ENCODE measurements at regions not wholly inside any gene's neighbourhood (a gene's known extent, or its start where the extent isn't known, plus 50 kb on each side); places are given as distances from the start of the nearest gene placed in this dataset.

GRCh38 chr3:87957575-87957974 is 101.2 kb downstream of the CGGBP1 start:
- no TSS peak for BruUV-seq (replicated peaks)
- Histone ChIP-seq H3K4me3 (replicated peaks in 1 of 3; ENCODE audit: insufficient read depth in 1 of 3, low read depth in 2 of 3, low read length in 3 of 3) (no peak overlapping the region), H3K9ac (ENCODE audit: insufficient read depth, low read depth, low read length) (no peak overlapping the region), H3K4me1 (ENCODE audit: insufficient read depth, low read length) (no peaks in the 10 kb centered on the region), H3K27me3 (ENCODE audit: control insufficient read depth in 1 of 2, insufficient read depth in 2 of 2, low read length in 2 of 2) (no peaks in the 10 kb centered on the region), H3K4me2 (ENCODE audit: low read depth, low read length) (no peak overlapping the region), H3K27ac (ENCODE audit: extremely low read length, insufficient read depth, low read length) (no peak overlapping the region), H4K20me1 (ENCODE audit: insufficient read depth, low read length) (no peaks in the 10 kb centered on the region), H3K79me2 (ENCODE audit: insufficient read depth, low read length) (no peaks in the 10 kb centered on the region), H3K9me3 (ENCODE audit: low read length) (no peaks in the 10 kb centered on the region), H2AFZ (ENCODE audit: low read length) (no peak overlapping the region), H3K36me3 (replicated peaks in 1 of 2; ENCODE audit: control insufficient read depth in 1 of 2, insufficient read depth in 2 of 2, low read length in 2 of 2) (no peaks in the 10 kb centered on the region)
- WGBS (ENCODE audit: low lambda C conversion rate) = 4% methylated on average over 1 of the region's 1 CpG
- DNase-seq (ENCODE audit: low spot score) (no peak), FAIRE-seq (no peak), ATAC-seq (no peak)
- intact Hi-C loops (cut with micrococcal nuclease; ENCODE audit: unreplicated experiment) (no loop called here), in situ Hi-C loops (cut with HindIII; ENCODE audit: extremely low pct_ligation_motif_present, low pct_unique_long_range_greater_than_20kb) (no loop called here)
- TF ChIP-seq ZNF124 (CRISPR knock-in tag; IDR thresholded peaks at IDR 0.05) (no peak), MAFK (conservative IDR thresholded peaks at IDR 0.05 in 1 of 2, IDR thresholded peaks at IDR 0.05 in 1 of 2; ENCODE audit: low read length in 2 of 2) (peak; percentile 32 to 70; a peak in 3 of 4 replicates), MAFF (IDR thresholded peaks at IDR 0.05; ENCODE audit: low read depth, low read length) (peak; percentile 19; the same call in 1 of the 2 replicates)
- ChIA-PET CTCF (ENCODE audit: low intra/inter-chr PET ratio, low total read pairs) (no interaction called here), POLR2A (no interaction called here)

GRCh38 chr3:87949879-87950208 is 109.0 kb downstream of the CGGBP1 start:
- TF ChIP-seq HOXA7 (CRISPR knock-in tag; IDR thresholded peaks at IDR 0.05) (no peak), ZNF33A (CRISPR knock-in tag; IDR thresholded peaks at IDR 0.05; ENCODE audit: borderline replicate concordance) (no peak), MZF1 (CRISPR knock-in tag; IDR thresholded peaks at IDR 0.05; ENCODE audit: borderline replicate concordance) (no peak), ZNF496 (CRISPR knock-in tag; IDR thresholded peaks at IDR 0.05; ENCODE audit: insufficient replicate concordance) (no peak)
- WGBS (ENCODE audit: low lambda C conversion rate) = 0% methylated on average over 1 of the region's 1 CpG
- ATAC-seq (no peak), FAIRE-seq (no peak), DNase-seq (ENCODE audit: low spot score) (no peak)
- BruUV-seq (replicated peaks) = no TSS peak
- Histone ChIP-seq H4K20me1 (ENCODE audit: insufficient read depth, low read length) (no peaks in the 10 kb centered on the region), H2AFZ (ENCODE audit: low read length) (no peak overlapping the region), H3K4me1 (ENCODE audit: insufficient read depth, low read length) (no peaks in the 10 kb centered on the region), H3K4me3 (replicated peaks in 1 of 3; ENCODE audit: insufficient read depth in 1 of 3, low read depth in 2 of 3, low read length in 3 of 3) (no peak overlapping the region), H3K27ac (ENCODE audit: extremely low read length, insufficient read depth, low read length) (no peak overlapping the region), H3K27me3 (ENCODE audit: control insufficient read depth in 1 of 2, insufficient read depth in 2 of 2, low read length in 2 of 2) (no peaks in the 10 kb centered on the region), H3K9me3 (ENCODE audit: low read length) (no peaks in the 10 kb centered on the region), H3K9ac (ENCODE audit: insufficient read depth, low read depth, low read length) (no peak overlapping the region), H3K79me2 (ENCODE audit: insufficient read depth, low read length) (no peaks in the 10 kb centered on the region), H3K36me3 (replicated peaks in 1 of 2; ENCODE audit: control insufficient read depth in 1 of 2, insufficient read depth in 2 of 2, low read length in 2 of 2) (no peaks in the 10 kb centered on the region), H3K4me2 (ENCODE audit: low read depth, low read length) (no peak overlapping the region)
- in situ Hi-C loops (cut with HindIII; ENCODE audit: extremely low pct_ligation_motif_present, low pct_unique_long_range_greater_than_20kb) (no loop called here), intact Hi-C loops (cut with micrococcal nuclease; ENCODE audit: unreplicated experiment) (no loop called here)
- CTCF ChIA-PET (ENCODE audit: low intra/inter-chr PET ratio, low total read pairs) = no interaction called here
- POLR2A ChIA-PET = no interaction called here

All from HepG2 (cell line).